ENCODE measurements at regions not wholly inside any gene's neighbourhood (a gene's known extent, or its start where the extent isn't known, plus 50 kb on each side); places are given as distances from the start of the nearest gene placed in this dataset.

DNA sequence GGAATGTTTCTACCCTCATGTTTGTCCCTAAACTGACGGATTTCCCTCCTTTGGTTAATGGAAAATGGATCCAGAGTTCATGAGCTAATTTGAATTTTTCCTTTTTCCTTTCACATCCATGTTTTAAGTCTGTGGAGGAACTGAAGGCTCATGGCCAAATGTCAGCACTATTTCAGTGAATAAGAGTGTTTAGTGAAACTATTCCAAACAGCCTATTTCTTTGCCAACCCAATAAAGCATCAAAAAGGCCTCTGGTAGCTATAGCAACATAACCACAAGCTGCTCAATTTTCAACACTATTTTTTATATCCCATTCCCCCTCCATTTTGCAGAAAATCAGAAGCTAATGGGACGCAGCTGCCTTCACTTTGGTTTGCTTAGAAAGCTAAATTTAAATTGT lies 1454.1 kb downstream of the GATA3 start:
- TF ChIP-seq, protein P1, sequence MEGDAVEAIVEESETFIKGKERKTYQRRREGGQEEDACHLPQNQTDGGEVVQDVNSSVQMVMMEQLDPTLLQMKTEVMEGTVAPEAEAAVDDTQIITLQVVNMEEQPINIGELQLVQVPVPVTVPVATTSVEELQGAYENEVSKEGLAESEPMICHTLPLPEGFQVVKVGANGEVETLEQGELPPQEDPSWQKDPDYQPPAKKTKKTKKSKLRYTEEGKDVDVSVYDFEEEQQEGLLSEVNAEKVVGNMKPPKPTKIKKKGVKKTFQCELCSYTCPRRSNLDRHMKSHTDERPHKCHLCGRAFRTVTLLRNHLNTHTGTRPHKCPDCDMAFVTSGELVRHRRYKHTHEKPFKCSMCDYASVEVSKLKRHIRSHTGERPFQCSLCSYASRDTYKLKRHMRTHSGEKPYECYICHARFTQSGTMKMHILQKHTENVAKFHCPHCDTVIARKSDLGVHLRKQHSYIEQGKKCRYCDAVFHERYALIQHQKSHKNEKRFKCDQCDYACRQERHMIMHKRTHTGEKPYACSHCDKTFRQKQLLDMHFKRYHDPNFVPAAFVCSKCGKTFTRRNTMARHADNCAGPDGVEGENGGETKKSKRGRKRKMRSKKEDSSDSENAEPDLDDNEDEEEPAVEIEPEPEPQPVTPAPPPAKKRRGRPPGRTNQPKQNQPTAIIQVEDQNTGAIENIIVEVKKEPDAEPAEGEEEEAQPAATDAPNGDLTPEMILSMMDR (conservative IDR thresholded peaks at IDR 0.05 in 1 of 2, IDR thresholded peaks at IDR 0.05 in 1 of 2; ENCODE audit: extremely low read depth in 1 of 2, insufficient read depth in 1 of 2, low read depth in 1 of 2, low read length in 2 of 2) = no peak
- TF ChIP-seq EZH2 (IDR thresholded peaks at IDR 0.05; ENCODE audit: borderline replicate concordance, low read length) = no peak

Measured in mammary epithelial cell (primary cell).